ENCODE measurements at regions not wholly inside any gene's neighbourhood (a gene's known extent, or its start where the extent isn't known, plus 50 kb on each side); places are given as distances from the start of the nearest gene placed in this dataset.
"Not testable (repeated sequence)": the region's sequence is repeated elsewhere in the genome, so short reads cannot be mapped to it uniquely, and the experiment has no call there.

DNA sequence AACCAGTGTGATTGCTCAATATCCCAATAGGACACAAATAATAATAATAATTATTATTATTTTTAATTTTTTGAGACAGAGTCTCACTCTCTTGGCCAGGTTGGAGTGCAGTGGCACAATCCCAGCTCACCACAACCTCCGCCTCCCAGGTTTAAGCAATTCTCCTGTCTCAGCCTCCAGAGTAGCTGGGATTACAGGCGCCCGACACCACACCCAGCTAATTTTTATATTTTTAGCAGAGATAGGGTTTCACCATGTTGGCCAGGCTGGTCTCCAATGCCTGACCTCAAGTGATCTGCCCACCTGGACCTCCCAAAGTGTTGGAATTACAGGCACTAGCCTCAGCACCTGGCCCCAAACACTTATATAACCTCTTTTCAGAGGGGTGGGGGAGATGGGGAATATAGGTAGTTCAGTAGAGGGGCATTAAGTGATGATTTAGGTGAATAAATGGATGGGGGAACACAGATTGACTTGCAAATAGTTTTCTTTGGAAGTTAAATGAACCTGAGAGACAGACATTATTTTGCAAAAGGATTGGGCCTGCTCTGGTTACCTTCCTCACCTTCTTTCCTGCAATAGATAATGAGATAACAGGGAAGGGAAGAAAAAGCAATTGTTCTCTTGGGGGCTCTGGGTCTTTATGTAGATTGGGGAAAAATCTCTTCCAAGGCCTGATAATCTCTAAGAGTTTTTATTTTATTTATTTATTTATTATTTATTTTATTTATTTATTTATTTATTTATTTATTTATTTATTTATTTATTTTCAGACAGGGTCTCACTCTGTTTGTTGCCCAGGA is 57.7 kb downstream of the RESF1 start:
- no TSS peak for BruUV-seq (replicated peaks)
- Histone ChIP-seq H3K4me1 (ENCODE audit: insufficient read depth, low read length) (no peaks in the 10 kb centered on the region), H3K27me3 (ENCODE audit: low read length) (no peaks in the 10 kb centered on the region), H3K9ac (ENCODE audit: low read length) (no peak overlapping the region), H3K9me3 (ENCODE audit: low read length) (no peaks in the 10 kb centered on the region), H3F3A (ENCODE audit: low read length, unreplicated experiment) (no peaks in the 10 kb centered on the region), H3K4me2 (ENCODE audit: low read length) (no peak overlapping the region), H3K4me3 (ENCODE audit: low read length) (no peak overlapping the region), H2AFZ (ENCODE audit: low read length) (no peak overlapping the region), H3K79me2 (ENCODE audit: low read length) (no peaks in the 10 kb centered on the region), H3K27ac (ENCODE audit: low read length) (no peak overlapping the region), H3K9me2 (replicated peaks; ENCODE audit: low read length) (no peaks in the 10 kb centered on the region), H3K36me3 (ENCODE audit: low read depth, low read length) (no peaks in the 10 kb centered on the region), H4K20me1 (ENCODE audit: low read length) (no peaks in the 10 kb centered on the region)
- ChIA-PET CTCF (no interaction called here), POLR2A (ENCODE audit: unreplicated experiment) (no interaction called here)
- intact Hi-C loops (cut with micrococcal nuclease), result no loop called here
- TF ChIP-seq EZH2phosphoT487 (IDR thresholded peaks at IDR 0.05; ENCODE audit: borderline replicate concordance, low read length) (no peak), EZH2 (IDR thresholded peaks at IDR 0.05; ENCODE audit: low read length, unreplicated experiment) (no peak)
- TF ChIP-seq, protein P1, sequence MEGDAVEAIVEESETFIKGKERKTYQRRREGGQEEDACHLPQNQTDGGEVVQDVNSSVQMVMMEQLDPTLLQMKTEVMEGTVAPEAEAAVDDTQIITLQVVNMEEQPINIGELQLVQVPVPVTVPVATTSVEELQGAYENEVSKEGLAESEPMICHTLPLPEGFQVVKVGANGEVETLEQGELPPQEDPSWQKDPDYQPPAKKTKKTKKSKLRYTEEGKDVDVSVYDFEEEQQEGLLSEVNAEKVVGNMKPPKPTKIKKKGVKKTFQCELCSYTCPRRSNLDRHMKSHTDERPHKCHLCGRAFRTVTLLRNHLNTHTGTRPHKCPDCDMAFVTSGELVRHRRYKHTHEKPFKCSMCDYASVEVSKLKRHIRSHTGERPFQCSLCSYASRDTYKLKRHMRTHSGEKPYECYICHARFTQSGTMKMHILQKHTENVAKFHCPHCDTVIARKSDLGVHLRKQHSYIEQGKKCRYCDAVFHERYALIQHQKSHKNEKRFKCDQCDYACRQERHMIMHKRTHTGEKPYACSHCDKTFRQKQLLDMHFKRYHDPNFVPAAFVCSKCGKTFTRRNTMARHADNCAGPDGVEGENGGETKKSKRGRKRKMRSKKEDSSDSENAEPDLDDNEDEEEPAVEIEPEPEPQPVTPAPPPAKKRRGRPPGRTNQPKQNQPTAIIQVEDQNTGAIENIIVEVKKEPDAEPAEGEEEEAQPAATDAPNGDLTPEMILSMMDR (conservative IDR thresholded peaks at IDR 0.05; ENCODE audit: low read depth, low read length), result no peak
- ATAC-seq, result no peak
- DNase-seq, result no peak

DNA sequence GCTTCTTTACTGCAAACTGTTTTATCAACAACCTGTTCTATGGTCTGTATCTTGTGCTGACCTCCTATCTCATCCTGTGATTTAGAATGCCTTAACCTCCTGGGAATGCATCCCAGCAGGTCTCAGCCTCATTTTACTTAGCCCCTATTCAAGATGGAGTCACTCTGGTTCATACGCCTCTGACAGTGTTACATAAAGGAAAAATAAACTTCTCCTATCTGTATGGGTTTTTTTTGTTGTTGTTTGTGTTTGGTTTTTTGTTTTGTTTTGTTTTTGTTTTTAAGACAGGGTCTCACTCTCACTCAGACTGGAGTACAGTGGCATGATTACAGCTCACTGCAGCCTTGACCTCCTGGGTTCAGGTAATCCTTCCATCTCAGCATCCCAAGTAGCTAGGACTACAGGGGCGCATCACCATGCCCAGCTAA is 62.1 kb downstream of the RESF1 start:
- Histone ChIP-seq H3K4me3 (ENCODE audit: low read length) (no peak overlapping the region), H3K36me3 (ENCODE audit: low read depth, low read length) (no peaks in the 10 kb centered on the region), H3K4me1 (ENCODE audit: insufficient read depth, low read length) (no peaks in the 10 kb centered on the region), H3K4me2 (ENCODE audit: low read length) (no peak overlapping the region), H3K9ac (ENCODE audit: low read length) (no peak overlapping the region), H3F3A (ENCODE audit: low read length, unreplicated experiment) (no peaks in the 10 kb centered on the region), H4K20me1 (ENCODE audit: low read length) (no peaks in the 10 kb centered on the region), H3K27me3 (ENCODE audit: low read length) (no peaks in the 10 kb centered on the region), H3K27ac (ENCODE audit: low read length) (no peak overlapping the region), H2AFZ (ENCODE audit: low read length) (no peak overlapping the region), H3K79me2 (ENCODE audit: low read length) (no peaks in the 10 kb centered on the region), H3K9me3 (ENCODE audit: low read length) (no peaks in the 10 kb centered on the region), H3K9me2 (replicated peaks; ENCODE audit: low read length) (no peaks in the 10 kb centered on the region)
- BruUV-seq (replicated peaks), result no TSS peak
- ATAC-seq (no peak), DNase-seq (no peak)
- ChIA-PET POLR2A (ENCODE audit: unreplicated experiment) (no interaction called here), CTCF (no interaction called here)
- intact Hi-C loops (cut with micrococcal nuclease), result no loop called here
- TF ChIP-seq EZH2phosphoT487 (IDR thresholded peaks at IDR 0.05; ENCODE audit: borderline replicate concordance, low read length) (no peak), EZH2 (IDR thresholded peaks at IDR 0.05; ENCODE audit: low read length, unreplicated experiment) (no peak)
- TF ChIP-seq, protein P1 (conservative IDR thresholded peaks at IDR 0.05; ENCODE audit: low read depth, low read length), result no peak

DNA sequence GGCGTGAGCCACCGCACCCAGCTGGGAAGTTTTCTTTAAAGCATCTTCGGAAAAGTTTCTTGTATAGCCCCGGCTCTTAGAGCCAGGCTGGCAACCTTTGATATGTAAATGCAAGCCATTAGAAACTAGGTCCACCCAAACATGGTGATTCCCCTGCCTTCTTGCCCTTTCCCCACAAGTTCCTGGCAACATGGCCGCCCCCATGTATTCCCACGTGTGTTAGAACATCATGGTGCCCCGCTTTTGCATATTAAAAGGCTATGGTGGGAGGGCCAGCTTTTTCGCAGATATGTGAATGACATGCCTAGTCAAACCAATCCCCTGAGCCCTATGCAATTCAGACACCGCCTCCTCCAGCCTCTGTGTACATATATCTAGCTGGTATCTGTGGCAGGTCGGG is 63.2 kb downstream of the RESF1 start:
- H4K20me1 ChIP-seq (ENCODE audit: low read length); H3K27me3 ChIP-seq (ENCODE audit: low read length); H3K27ac ChIP-seq (ENCODE audit: low read length); ATAC-seq; CTCF ChIA-PET; intact Hi-C loops (cut with micrococcal nuclease); H3K79me2 ChIP-seq (ENCODE audit: low read length); H3K9ac ChIP-seq (ENCODE audit: low read length); H3K36me3 ChIP-seq (ENCODE audit: low read depth, low read length); H3K9me3 ChIP-seq (ENCODE audit: low read length); BruUV-seq (replicated peaks); POLR2A ChIA-PET (ENCODE audit: unreplicated experiment); H3F3A ChIP-seq (ENCODE audit: low read length, unreplicated experiment); H3K9me2 ChIP-seq (replicated peaks; ENCODE audit: low read length); H2AFZ ChIP-seq (ENCODE audit: low read length); H3K4me2 ChIP-seq (ENCODE audit: low read length); DNase-seq; H3K4me3 ChIP-seq (ENCODE audit: low read length); H3K4me1 ChIP-seq (ENCODE audit: insufficient read depth, low read length): not testable (repeated sequence)

DNA sequence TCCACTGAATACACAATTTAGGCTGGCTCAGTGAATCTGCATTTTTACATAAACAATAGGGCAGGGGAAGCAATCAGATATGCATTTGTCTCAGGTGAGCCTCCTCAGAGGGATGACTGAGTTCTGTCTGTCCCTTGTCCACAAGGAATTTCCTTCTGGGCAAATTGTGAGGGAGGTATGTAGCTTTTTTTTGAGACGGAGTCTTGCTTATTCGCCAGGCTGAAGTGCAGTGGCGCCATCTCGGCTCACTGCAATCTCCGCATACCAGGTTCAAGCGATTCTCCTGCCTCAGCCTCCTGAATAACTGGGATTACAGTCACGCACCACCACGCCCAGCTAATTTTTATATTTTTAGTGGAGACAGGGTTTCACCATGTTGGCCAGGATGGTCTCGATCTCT is 64.6 kb downstream of the RESF1 start:
- ATAC-seq; H3K4me1 ChIP-seq (ENCODE audit: insufficient read depth, low read length); H3K4me3 ChIP-seq (ENCODE audit: low read length); H3K4me2 ChIP-seq (ENCODE audit: low read length); H3K9ac ChIP-seq (ENCODE audit: low read length); H3K9me2 ChIP-seq (replicated peaks; ENCODE audit: low read length); H4K20me1 ChIP-seq (ENCODE audit: low read length); POLR2A ChIA-PET (ENCODE audit: unreplicated experiment); intact Hi-C loops (cut with micrococcal nuclease); CTCF ChIA-PET; H3K36me3 ChIP-seq (ENCODE audit: low read depth, low read length); H3K27ac ChIP-seq (ENCODE audit: low read length); H2AFZ ChIP-seq (ENCODE audit: low read length); BruUV-seq (replicated peaks); H3K79me2 ChIP-seq (ENCODE audit: low read length); H3K27me3 ChIP-seq (ENCODE audit: low read length); H3K9me3 ChIP-seq (ENCODE audit: low read length); DNase-seq; H3F3A ChIP-seq (ENCODE audit: low read length, unreplicated experiment): not testable (repeated sequence)

Data from PC-3 (cell line).